ENCODE measurements at regions not wholly inside any gene's neighbourhood (a gene's known extent, or its start where the extent isn't known, plus 50 kb on each side); places are given as distances from the start of the nearest gene placed in this dataset.

GRCh38 chr15:39202641-39203040 lies 378.2 kb upstream of the THBS1 start:
- Mint-ChIP-seq H3K9me3 (peaks cover 5% of the 10 kb centered on the region), H3K36me3 (no peaks in the 10 kb centered on the region), H3K27ac (no peak overlapping the region), H3K27me3 (no peaks in the 10 kb centered on the region), H3K4me1 (ENCODE audit: unreplicated experiment) (peaks cover 9% of the 10 kb centered on the region), H3K4me3 (no peak overlapping the region)
- TF ChIP-seq CTCF (conservative IDR thresholded peaks at IDR 0.05), result no peak
- no peak for DNase-seq (ENCODE audit: extremely low spot score, unreplicated experiment)

GRCh38 chr15:39204031-39204430 lies 376.8 kb upstream of the THBS1 start:
- no peaks in the 10 kb centered on the region for H3K27me3 Mint-ChIP-seq
- H3K4me1 Mint-ChIP-seq (ENCODE audit: unreplicated experiment), result peaks cover 4% of the 10 kb centered on the region
- H3K9me3 Mint-ChIP-seq, result peaks cover 5% of the 10 kb centered on the region
- H3K4me3 Mint-ChIP-seq, result no peak overlapping the region
- H3K36me3 Mint-ChIP-seq, result no peaks in the 10 kb centered on the region
- DNase-seq (ENCODE audit: extremely low spot score, unreplicated experiment), result no peak
- TF ChIP-seq CTCF (conservative IDR thresholded peaks at IDR 0.05), result no peak
- no peak overlapping the region for H3K27ac Mint-ChIP-seq

- Mint-ChIP-seq H3K36me3 (no peaks in the 10 kb centered on the region), H3K4me3 (no peak overlapping the region), H3K27ac (no peak overlapping the region), H3K4me1 (ENCODE audit: unreplicated experiment) (no peaks in the 10 kb centered on the region), H3K27me3 (no peaks in the 10 kb centered on the region), H3K9me3 (peaks cover 5% of the 10 kb centered on the region)
- TF ChIP-seq CTCF (conservative IDR thresholded peaks at IDR 0.05), result no peak
- no peak for DNase-seq (ENCODE audit: extremely low spot score, unreplicated experiment)
Observed at GRCh38 chr15:39205081-39205480, 375.8 kb upstream of the THBS1 start.

- no peaks in the 10 kb centered on the region for H3K4me1 Mint-ChIP-seq (ENCODE audit: unreplicated experiment)
- no peak overlapping the region for H3K27ac Mint-ChIP-seq
Observed at GRCh38 chr15:39205506-39206371, 375.1 kb upstream of the THBS1 start.

GRCh38 chr15:39207532-39208115 lies 373.3 kb upstream of the THBS1 start:
- Mint-ChIP-seq H3K36me3 (no peaks in the 10 kb centered on the region), H3K4me1 (ENCODE audit: unreplicated experiment) (no peaks in the 10 kb centered on the region), H3K4me3 (no peak overlapping the region), H3K27ac (no peak overlapping the region), H3K9me3 (peaks cover 11% of the 10 kb centered on the region), H3K27me3 (no peaks in the 10 kb centered on the region)
- no peak for DNase-seq (ENCODE audit: extremely low spot score, unreplicated experiment)
- no peak for TF ChIP-seq CTCF (conservative IDR thresholded peaks at IDR 0.05)

More at GRCh38 chr15:39205506-39206371, 375.1 kb upstream of the THBS1 start:
- Mint-ChIP-seq H3K27me3 (no peaks in the 10 kb centered on the region), H3K36me3 (no peaks in the 10 kb centered on the region), H3K4me3 (no peak overlapping the region), H3K9me3 (peaks cover 5% of the 10 kb centered on the region)
- TF ChIP-seq CTCF (conservative IDR thresholded peaks at IDR 0.05), result no peak
- DNase-seq (ENCODE audit: extremely low spot score, unreplicated experiment), result no peak
